Thyroid gland (tissue), 4 donors: ENCODE measurements at regions not wholly inside any gene's neighbourhood (a gene's known extent, or its start where the extent isn't known, plus 50 kb on each side); places are given as distances from the start of the nearest gene placed in this dataset.

Experiments used
- DNase-seq, 2 donors: peaks; one replicate each; pipeline ENCODE4 v3.0.0-alpha.2; 2019
- H3K27ac ChIP-seq, 3 donors: fragments of 200-600 bp; sonication (generic); 1 replicate in 2 of 3; 2 replicates in 1 of 3; pipeline ENCODE4 v1.5.1; 2016 to 2019; ENCODE audit warnings: mild to moderate bottlenecking in 1 of 3, moderate library complexity in 1 of 3
- H3K27me3 ChIP-seq: fragments of 200-600 bp; sonication (generic); one replicate; pipeline ENCODE4 v1.5.1; 2019
- H3K36me3 ChIP-seq, 2 donors: fragments of 200-600 bp; sonication (generic); one replicate each; pipeline ENCODE4 v1.5.1; 2016 to 2019
- H3K4me1 ChIP-seq, 2 donors: fragments of 200-600 bp; sonication (generic); one replicate each; pipeline ENCODE4 v1.5.1; 2017 to 2019
- H3K4me3 ChIP-seq, 3 donors: fragments of 200-600 bp; sonication (generic); replicated peaks in 1 of 3; 1 replicate in 2 of 3; 2 replicates in 1 of 3; pipeline ENCODE4 v1.5.1; 2016; ENCODE audit warnings: mild to moderate bottlenecking in 1 of 3
- H3K9me3 ChIP-seq: fragments of 200-600 bp; sonication (generic); one replicate; pipeline ENCODE4 v1.5.1; 2017
- POLR2A ChIP-seq, 2 donors: fragments of 450-650 bp; IDR thresholded peaks; one replicate each; pipeline ENCODE4 v1.6.1; 2017; ENCODE audit warnings: antibody characterized with exemption in 2 of 2, mild to moderate bottlenecking in 2 of 2, moderate library complexity in 1 of 2
- WGBS, 2 donors: methylation state at CpG; one replicate each; pipeline ENCODE4 v1.1.5; 2017; 5-methylcytosine and 5-hydroxymethylcytosine counted together
- intact Hi-C: fragments of 100-400 bp; cut with DNase I; formaldehyde crosslinking; loops from one replicate; pipeline ENCODE4 v1.15.1; 2023
- TF ChIP-seq, protein P1 (sequence below), 6 experiments: fragments of 200-600 bp in 3 of 6; fragments of 450-650 bp in 3 of 6; sonication (generic) in 3 of 6; IDR thresholded peaks; one replicate each; pipeline ENCODE4 v1.5.1; 2016 to 2019; ENCODE audit warnings: antibody characterized with exemption in 6 of 6, mild to moderate bottlenecking in 2 of 6, inconsistent platforms in 1 of 6, moderate library complexity in 1 of 6

DNA sequence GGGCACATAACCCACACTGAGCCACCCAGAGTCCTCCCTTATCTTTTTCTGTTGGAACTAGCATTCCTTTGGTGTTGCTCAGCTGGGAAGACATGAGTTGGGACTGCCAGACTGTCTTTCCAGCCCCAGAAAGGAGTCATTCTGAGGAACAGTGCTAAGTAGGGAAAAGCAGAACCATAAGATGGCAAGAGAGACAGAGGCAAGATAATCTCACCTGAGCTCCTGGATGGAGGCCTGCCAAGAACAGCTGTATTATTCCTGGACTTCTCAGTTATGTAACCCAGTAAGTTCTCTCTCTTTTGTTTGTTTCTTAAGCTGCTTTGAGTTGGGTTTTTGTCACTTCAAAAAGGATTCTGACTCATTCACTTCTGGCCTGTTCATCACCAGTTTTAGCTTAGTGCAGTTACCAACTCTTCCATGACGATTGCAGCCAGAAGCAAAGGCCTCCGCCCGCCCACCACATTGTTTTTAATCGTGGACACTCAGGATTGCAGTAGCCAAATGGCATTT, 134.4 kb downstream of the OMA1 start:
- Histone ChIP-seq H3K4me1 (no peaks in the 10 kb centered on the region), H3K4me3 (no peak overlapping the region), H3K9me3 (no peaks in the 10 kb centered on the region), H3K27ac (no peak overlapping the region), H3K36me3 (no peaks in the 10 kb centered on the region), H3K27me3 (no peaks in the 10 kb centered on the region)
- WGBS, 2 donors, result 87 to 91% methylated on average over 4 of the region's 4 CpGs
- DNase-seq, result no peak
- intact Hi-C loops, result no loop called here
- TF ChIP-seq, protein P1, sequence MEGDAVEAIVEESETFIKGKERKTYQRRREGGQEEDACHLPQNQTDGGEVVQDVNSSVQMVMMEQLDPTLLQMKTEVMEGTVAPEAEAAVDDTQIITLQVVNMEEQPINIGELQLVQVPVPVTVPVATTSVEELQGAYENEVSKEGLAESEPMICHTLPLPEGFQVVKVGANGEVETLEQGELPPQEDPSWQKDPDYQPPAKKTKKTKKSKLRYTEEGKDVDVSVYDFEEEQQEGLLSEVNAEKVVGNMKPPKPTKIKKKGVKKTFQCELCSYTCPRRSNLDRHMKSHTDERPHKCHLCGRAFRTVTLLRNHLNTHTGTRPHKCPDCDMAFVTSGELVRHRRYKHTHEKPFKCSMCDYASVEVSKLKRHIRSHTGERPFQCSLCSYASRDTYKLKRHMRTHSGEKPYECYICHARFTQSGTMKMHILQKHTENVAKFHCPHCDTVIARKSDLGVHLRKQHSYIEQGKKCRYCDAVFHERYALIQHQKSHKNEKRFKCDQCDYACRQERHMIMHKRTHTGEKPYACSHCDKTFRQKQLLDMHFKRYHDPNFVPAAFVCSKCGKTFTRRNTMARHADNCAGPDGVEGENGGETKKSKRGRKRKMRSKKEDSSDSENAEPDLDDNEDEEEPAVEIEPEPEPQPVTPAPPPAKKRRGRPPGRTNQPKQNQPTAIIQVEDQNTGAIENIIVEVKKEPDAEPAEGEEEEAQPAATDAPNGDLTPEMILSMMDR (IDR thresholded peaks at IDR 0.05), result no peak
- TF ChIP-seq POLR2A (IDR thresholded peaks at IDR 0.05), result no peak

DNA sequence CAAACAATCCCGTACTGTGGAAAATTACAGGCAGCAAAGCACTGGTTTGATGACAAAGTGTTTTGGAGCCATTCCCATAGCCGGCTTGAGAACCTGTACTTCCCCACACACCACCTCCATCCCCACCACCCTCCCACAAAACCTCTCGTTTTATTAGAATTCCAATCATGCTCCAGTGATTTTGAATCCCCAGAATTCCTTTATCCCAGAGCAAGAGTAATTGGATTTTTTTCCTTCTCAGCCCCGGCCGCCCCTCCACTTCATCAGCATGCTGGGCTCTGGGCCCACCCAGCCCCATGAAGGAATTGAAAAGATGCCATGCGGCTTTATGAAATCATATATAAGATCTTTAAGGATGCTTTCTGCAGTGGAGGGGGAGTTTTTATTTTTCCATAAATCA, 136.6 kb downstream of the OMA1 start:
- Histone ChIP-seq H3K27ac (no peak overlapping the region), H3K4me1 (no peaks in the 10 kb centered on the region), H3K9me3 (no peaks in the 10 kb centered on the region), H3K4me3 (no peak overlapping the region), H3K36me3 (no peaks in the 10 kb centered on the region), H3K27me3 (no peaks in the 10 kb centered on the region)
- TF ChIP-seq POLR2A (IDR thresholded peaks at IDR 0.05), result no peak
- TF ChIP-seq, protein P1 (IDR thresholded peaks at IDR 0.05), result no peak
- 60 to 62% methylated on average over 6 of the region's 6 CpGs for WGBS, 2 donors
- intact Hi-C loops, result no loop called here
- no peak for DNase-seq

DNA sequence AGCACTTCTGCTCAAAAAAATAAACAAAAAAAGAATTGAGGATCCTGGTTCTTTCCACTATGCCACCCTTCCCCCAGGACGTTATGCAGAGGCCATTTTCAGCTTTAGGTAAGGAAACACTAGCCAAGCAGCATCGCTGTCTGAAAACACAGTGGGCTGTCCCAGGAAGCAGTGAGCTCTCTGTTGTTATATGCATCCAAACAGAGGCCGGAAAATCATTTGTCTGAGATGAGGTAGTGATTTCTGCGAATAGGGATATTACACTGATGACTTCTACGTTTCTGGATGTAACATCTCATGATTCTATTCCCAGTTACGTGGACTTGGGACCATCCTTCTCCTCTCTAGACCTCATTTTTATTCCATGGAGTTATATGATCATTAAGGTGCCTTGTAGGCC, 137.2 kb downstream of the OMA1 start:
- no peaks in the 10 kb centered on the region for H3K36me3 ChIP-seq
- no peak for DNase-seq
- H3K9me3 ChIP-seq, result no peaks in the 10 kb centered on the region
- TF ChIP-seq POLR2A (IDR thresholded peaks at IDR 0.05), result no peak
- TF ChIP-seq, protein P1 (IDR thresholded peaks at IDR 0.05), result no peak
- no peak overlapping the region for H3K27ac ChIP-seq
- intact Hi-C loops, result no loop called here
- no peak overlapping the region for H3K4me3 ChIP-seq
- H3K27me3 ChIP-seq, result no peaks in the 10 kb centered on the region
- no peaks in the 10 kb centered on the region for H3K4me1 ChIP-seq
- 81 to 82% methylated on average over 6 of the region's 6 CpGs for WGBS, 2 donors

DNA sequence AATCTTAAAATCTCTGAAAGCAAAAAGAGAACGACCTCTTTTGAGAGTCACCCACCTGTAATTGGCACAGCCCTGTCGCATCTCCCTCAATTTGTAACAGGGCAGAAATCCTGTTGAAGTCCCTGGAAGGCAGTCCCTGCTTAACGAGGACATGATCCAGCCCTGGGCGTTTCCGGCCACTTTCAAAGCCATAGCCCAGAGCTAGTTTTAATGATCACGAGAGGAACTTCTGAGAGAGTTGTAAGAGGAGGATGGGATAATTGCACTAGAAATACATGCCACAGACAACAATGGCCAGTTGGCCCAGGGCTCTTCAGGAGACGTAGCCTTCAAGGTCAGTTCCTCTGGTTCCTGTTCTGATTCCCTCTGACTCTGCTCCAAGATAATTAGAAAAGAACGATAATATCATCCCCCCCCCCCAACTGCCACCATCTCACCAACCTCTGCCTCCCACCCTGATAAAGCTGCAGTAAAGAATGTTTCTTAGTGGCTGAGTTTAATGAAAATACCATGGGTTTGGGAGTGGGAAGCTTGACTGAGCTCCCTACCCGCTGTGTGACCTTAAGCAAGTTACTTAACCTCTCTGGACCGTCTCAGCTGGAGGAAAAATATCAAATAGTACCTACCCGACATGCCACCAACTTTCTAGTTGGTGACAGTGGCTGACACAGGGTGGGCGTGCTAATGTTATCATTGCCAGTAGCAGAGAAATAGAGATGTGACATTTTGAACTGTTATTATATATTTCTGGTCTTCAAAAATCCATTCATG, 140.0 kb downstream of the OMA1 start:
- Histone ChIP-seq H3K4me1 (no peaks in the 10 kb centered on the region), H3K27me3 (no peaks in the 10 kb centered on the region), H3K9me3 (no peaks in the 10 kb centered on the region), H3K27ac (no peak overlapping the region), H3K36me3 (no peaks in the 10 kb centered on the region), H3K4me3 (no peak overlapping the region)
- intact Hi-C loops, result no loop called here
- 72 to 74% methylated on average over 12 of the region's 12 CpGs for WGBS, 2 donors
- no peak for DNase-seq
- no peak for TF ChIP-seq POLR2A (IDR thresholded peaks at IDR 0.05)
- TF ChIP-seq, protein P1 (IDR thresholded peaks at IDR 0.05), result no peak

DNA sequence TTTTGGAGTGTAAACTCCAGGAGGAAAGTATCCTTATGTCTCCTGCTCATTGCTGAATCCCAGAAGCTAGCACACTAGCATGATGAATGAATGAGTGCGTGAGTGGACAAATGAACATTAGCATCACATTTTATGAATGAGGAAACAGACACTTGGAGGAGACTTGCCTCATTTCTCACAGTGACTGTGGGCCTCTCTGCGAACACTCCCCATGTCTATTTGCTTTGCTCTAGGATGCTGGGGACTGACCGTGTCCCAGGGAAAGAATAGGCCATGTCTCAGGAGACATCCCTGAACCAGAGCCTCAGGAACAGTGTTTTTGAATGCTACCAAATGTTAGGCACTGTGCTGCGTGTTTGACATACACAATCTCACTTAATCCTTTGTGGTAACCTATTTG, 140.9 kb downstream of the OMA1 start:
- H3K27ac ChIP-seq, result no peak overlapping the region
- intact Hi-C loops, result no loop called here
- no peak for TF ChIP-seq POLR2A (IDR thresholded peaks at IDR 0.05)
- TF ChIP-seq, protein P1 (IDR thresholded peaks at IDR 0.05), result no peak
- no peaks in the 10 kb centered on the region for H3K27me3 ChIP-seq
- no peak overlapping the region for H3K4me3 ChIP-seq
- DNase-seq, result no peak
- H3K36me3 ChIP-seq, result no peaks in the 10 kb centered on the region
- H3K4me1 ChIP-seq, result no peaks in the 10 kb centered on the region
- H3K9me3 ChIP-seq, result no peaks in the 10 kb centered on the region
- WGBS, 2 donors, result 90 to 94% methylated on average over 4 of the region's 4 CpGs
